Fibroblast of villous mesenchyme (primary cell): ENCODE measurements at regions not wholly inside any gene's neighbourhood (a gene's known extent, or its start where the extent isn't known, plus 50 kb on each side); places are given as distances from the start of the nearest gene placed in this dataset.

ENCODE experiments used
- DNase-seq: peaks from one replicate; pipeline ENCODE4 v3.0.0-alpha.2; 2010; ENCODE audit warnings: low read depth
- H3K4me3 ChIP-seq: 2 replicates; pipeline ENCODE4 v1.5.1; 2011; ENCODE audit warnings: low read depth, mild to moderate bottlenecking, low read length
- CTCF ChIP-seq: IDR thresholded peaks from 2 replicates; pipeline ENCODE4 v1.5.1; 2012; ENCODE audit warnings: low read depth, mild to moderate bottlenecking, low read length; ENCODE audit not compliant: insufficient read depth

- DNase-seq = no peak
- H3K4me3 ChIP-seq = no peak overlapping the region
- no peak for TF ChIP-seq CTCF
These were observed 364.5 kb upstream of the ZFHX3 start for GRCh38 chr16:73412416-73412815.

- no peak for DNase-seq
- no peak overlapping the region for H3K4me3 ChIP-seq
- TF ChIP-seq CTCF = no peak
These were observed 360.8 kb upstream of the ZFHX3 start for GRCh38 chr16:73408716-73409115.

DNA sequence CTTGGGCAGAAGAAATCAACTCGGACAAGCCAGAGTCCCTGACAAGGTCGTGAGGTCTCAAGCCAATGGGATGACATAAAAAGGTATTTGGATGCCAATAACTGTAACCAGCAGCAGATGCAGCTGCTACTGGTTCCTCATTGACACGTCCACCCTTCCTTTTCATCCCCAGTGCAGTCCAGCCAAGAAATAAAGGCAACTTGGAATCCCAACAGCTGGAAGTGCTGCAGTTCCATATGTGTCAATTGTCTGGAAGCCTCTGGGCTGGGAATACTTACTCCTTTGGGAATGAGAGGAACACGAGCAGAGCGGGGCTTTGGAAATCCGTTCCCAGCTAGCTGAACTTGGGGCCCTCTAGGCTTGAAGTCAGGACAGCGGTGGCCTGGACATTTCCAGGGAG, 360.4 kb upstream of the ZFHX3 start:
- no peak overlapping the region for H3K4me3 ChIP-seq
- TF ChIP-seq CTCF = no peak
- no peak for DNase-seq

GRCh38 chr16:73405851-73406250, 357.9 kb upstream of the ZFHX3 start:
- no peak for DNase-seq
- TF ChIP-seq CTCF = no peak
- H3K4me3 ChIP-seq = no peak overlapping the region

- H3K4me3 ChIP-seq = no peak overlapping the region
- TF ChIP-seq CTCF = no peak
- no peak for DNase-seq
These were observed 356.1 kb upstream of the ZFHX3 start for GRCh38 chr16:73404001-73404400.

DNA sequence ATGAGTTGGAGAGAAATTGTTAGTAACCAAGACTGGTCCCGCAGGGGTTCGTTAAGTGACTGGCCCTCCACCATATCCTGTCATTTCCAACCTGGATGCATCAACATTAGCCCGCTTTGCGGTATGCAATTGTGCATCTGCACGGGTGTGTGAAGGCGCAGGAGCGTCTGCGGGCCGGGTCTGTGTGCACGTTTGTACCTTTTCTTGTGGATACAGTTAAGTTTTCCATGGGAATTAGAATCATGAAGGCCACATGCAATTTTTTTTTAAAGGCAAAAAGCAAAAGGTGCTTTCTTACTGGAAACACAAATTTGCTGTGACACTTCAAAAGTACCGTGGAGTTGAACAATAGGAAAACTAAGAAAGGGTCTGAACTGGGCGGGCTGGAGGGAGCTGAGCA, 355.4 kb upstream of the ZFHX3 start:
- TF ChIP-seq CTCF = no peak
- no peak overlapping the region for H3K4me3 ChIP-seq
- DNase-seq = no peak

- DNase-seq = no peak
- TF ChIP-seq CTCF = no peak
These were observed 353.0 kb upstream of the ZFHX3 start for GRCh38 chr16:73400951-73401350.

More at GRCh38 chr16:73400951-73401350, 353.0 kb upstream of the ZFHX3 start:
- no peak overlapping the region for H3K4me3 ChIP-seq
